HepG2 (cell line): ENCODE measurements at regions not wholly inside any gene's neighbourhood (a gene's known extent, or its start where the extent isn't known, plus 50 kb on each side); places are given as distances from the start of the nearest gene placed in this dataset.

Experiments
- ATAC-seq: fragments of 200-7000 bp; cut with Tn5 transposase; 3 replicates; pipeline ENCODE4 v1.9.1; 2020; ENCODE audit warnings: mild to moderate bottlenecking, moderate library complexity
- BruUV-seq: library from RNA; stranded (reverse); fragments of 400-500 nt; replicated peaks from 2 replicates; lab custom pipeline; 2021; lab: Mats Ljungman, UMichigan
- CTCF ChIA-PET: fragments of 300-600 bp; formaldehyde crosslinking; extraction: SDS; loops from one replicate; lab custom pipeline; 2021; ENCODE audit warnings: low total read pairs, inconsistent platforms, low intra/inter-chr PET ratio; lab: Yijun Ruan, JAX
- POLR2A ChIA-PET: fragments of 350-600 bp; sonication (Branson Sonifier 250); formaldehyde crosslinking; loops from one replicate; lab custom pipeline; 2020; ENCODE audit warnings: antibody characterized with exemption, inconsistent platforms; lab: Yijun Ruan, JAX
- DNase-seq: peaks from one replicate; pipeline ENCODE4 v3.0.0-alpha.2; 2015; ENCODE audit warnings: low spot score
- FAIRE-seq: peaks from 3 replicates; lab custom pipeline; 2011; peaks lifted over from hg19 to GRCh38; lab: Jason Lieb, UNC
- H2AFZ ChIP-seq: one replicate; pipeline ENCODE4 v1.6.1; 2011; ENCODE audit warnings: low read length, inconsistent platforms
- H3K27ac ChIP-seq: fragments of 300-600 bp; 3 replicates; pipeline ENCODE4 v1.8.0; 2011; ENCODE audit warnings: mixed run types, mild to moderate bottlenecking, mixed read lengths, low read length, inconsistent platforms; ENCODE audit not compliant: insufficient read depth; ENCODE audit errors: extremely low read length
- H3K27me3 ChIP-seq, 2 experiments: fragments of 200-600 bp in 1 of 2; 2 replicates in 1 of 2; 3 replicates in 1 of 2; pipeline versions ENCODE4 v1.6.0 to v1.8.0; 2011; ENCODE audit warnings: low read length in 2 of 2, mild to moderate bottlenecking in 2 of 2, moderate library complexity in 2 of 2, inconsistent platforms in 1 of 2; ENCODE audit not compliant: insufficient read depth in 2 of 2, control insufficient read depth in 1 of 2
- H3K36me3 ChIP-seq, 2 experiments: fragments of 200-600 bp in 1 of 2; replicated peaks in 1 of 2; 2 replicates in 1 of 2; 3 replicates in 1 of 2; pipeline versions ENCODE4 v1.5.1 to v1.8.0; 2011; ENCODE audit warnings: low read length in 2 of 2, inconsistent platforms in 1 of 2; ENCODE audit not compliant: insufficient read depth in 2 of 2, control insufficient read depth in 1 of 2
- H3K4me1 ChIP-seq: 2 replicates; pipeline ENCODE4 v1.5.1; 2012; ENCODE audit warnings: low read length, inconsistent platforms; ENCODE audit not compliant: insufficient read depth
- H3K4me2 ChIP-seq: 2 replicates; pipeline ENCODE4 v1.6.0; 2011; ENCODE audit warnings: low read depth, low read length, inconsistent platforms
- H3K4me3 ChIP-seq, 3 experiments: fragments of 200-600 bp in 1 of 3; sonication (generic), shearing (Covaris generic) in 1 of 3; replicated peaks in 1 of 3; 2 replicates each; pipeline ENCODE4 v1.5.1; 2011 to 2016; ENCODE audit warnings: low read length in 3 of 3, inconsistent platforms in 2 of 3, low read depth in 2 of 3, mild to moderate bottlenecking in 2 of 3, control low read depth in 1 of 3, mixed read lengths in 1 of 3; ENCODE audit not compliant: insufficient read depth in 1 of 3
- H3K79me2 ChIP-seq: one replicate; pipeline ENCODE4 v1.6.1; 2011; ENCODE audit warnings: low read length, inconsistent platforms; ENCODE audit not compliant: insufficient read depth
- H3K9ac ChIP-seq: 2 replicates; pipeline ENCODE4 v1.6.0; 2011; ENCODE audit warnings: mild to moderate bottlenecking, low read depth, low read length, inconsistent platforms; ENCODE audit not compliant: insufficient read depth
- H3K9me3 ChIP-seq: 2 replicates; pipeline ENCODE4 v1.5.1; 2012; ENCODE audit warnings: mild to moderate bottlenecking, low read length
- H4K20me1 ChIP-seq: 2 replicates; pipeline ENCODE4 v1.6.0; 2011; ENCODE audit warnings: inconsistent platforms, mild to moderate bottlenecking, low read length, moderate library complexity; ENCODE audit not compliant: insufficient read depth
- ATF6 ChIP-seq: sonication (generic); formaldehyde crosslinking; conservative IDR thresholded peaks from 2 replicates; pipeline ENCODE4 v1.4.0; 2020; ENCODE audit warnings: missing genetic modification reagents
- ATF7 ChIP-seq, 2 experiments: fragments of 450-650 bp in 1 of 2; sonication (generic) in 1 of 2; formaldehyde crosslinking in 1 of 2; IDR thresholded peaks; 2 replicates each; pipeline versions ENCODE4 v1.4.0 to v1.6.1; 2016 to 2020; ENCODE audit warnings: antibody characterized with exemption in 1 of 2, mild to moderate bottlenecking in 1 of 2, missing genetic modification reagents in 1 of 2
- CREB1 ChIP-seq, 2 experiments: fragments of 450-650 bp in 1 of 2; IDR thresholded peaks; 2 replicates each; pipeline ENCODE4 v1.6.1; 2016 to 2017; ENCODE audit warnings: control low read depth in 1 of 2, mild to moderate bottlenecking in 1 of 2, missing compliant biosample characterization in 1 of 2, missing genetic modification characterization in 1 of 2
- ETV6 ChIP-seq: sonication (generic); formaldehyde crosslinking; conservative IDR thresholded peaks from 2 replicates; pipeline ENCODE4 v1.4.0; 2020; ENCODE audit warnings: missing genetic modification reagents
- JUNB ChIP-seq: sonication (generic); formaldehyde crosslinking; IDR thresholded peaks from 2 replicates; pipeline ENCODE4 v1.8.0; 2022; ENCODE audit warnings: missing genetic modification reagents, mild to moderate bottlenecking, borderline replicate concordance
- ZNF678 ChIP-seq: sonication (generic); formaldehyde crosslinking; IDR thresholded peaks from 2 replicates; pipeline ENCODE4 v1.4.0; 2020; ENCODE audit warnings: mild to moderate bottlenecking, missing genetic modification reagents
- WGBS: methylation state at CpG from one replicate; pipeline ENCODE4 v1.1.6; 2017; ENCODE audit warnings: low lambda C conversion rate; 5-methylcytosine and 5-hydroxymethylcytosine counted together
- in situ Hi-C: cut with HindIII; loops from 2 replicates; pipeline ENCODE4 v1.10.0; 2017; ENCODE audit warnings: low pct_unique_long_range_greater_than_20kb; ENCODE audit not compliant: extremely low pct_ligation_motif_present
- intact Hi-C: fragments of 100-400 bp; cut with micrococcal nuclease; formaldehyde crosslinking; loops from one replicate; pipeline ENCODE4 v1.10.0; 2022; ENCODE audit not compliant: unreplicated experiment
- TF ChIP-seq, protein P1 (sequence below): IDR thresholded peaks from 2 replicates; pipeline ENCODE4 v1.6.1; 2016; ENCODE audit warnings: low read depth, control low read depth

DNA sequence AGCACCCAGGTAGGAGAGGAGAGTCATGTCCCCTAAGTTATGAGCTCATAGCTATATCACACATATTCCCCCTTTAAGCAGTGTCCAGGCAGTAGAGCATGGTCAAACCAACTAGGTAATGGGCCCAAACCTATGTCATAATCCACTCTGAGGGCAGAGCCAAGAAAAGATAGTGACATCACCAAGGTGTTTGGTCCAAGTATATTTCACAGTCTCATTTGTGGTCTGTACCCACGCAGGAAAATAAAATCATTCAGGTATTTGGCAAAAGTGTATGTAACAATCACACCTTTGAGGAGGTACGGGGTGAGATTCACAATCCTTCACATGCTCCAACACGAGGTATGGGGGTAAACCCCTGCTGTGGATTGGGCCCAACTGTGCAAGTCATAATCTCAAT is 2112.8 kb downstream of the TP53TG3F start:
- ATAC-seq (no peak), DNase-seq (no peak), FAIRE-seq (no peak)
- TF ChIP-seq, protein P1, sequence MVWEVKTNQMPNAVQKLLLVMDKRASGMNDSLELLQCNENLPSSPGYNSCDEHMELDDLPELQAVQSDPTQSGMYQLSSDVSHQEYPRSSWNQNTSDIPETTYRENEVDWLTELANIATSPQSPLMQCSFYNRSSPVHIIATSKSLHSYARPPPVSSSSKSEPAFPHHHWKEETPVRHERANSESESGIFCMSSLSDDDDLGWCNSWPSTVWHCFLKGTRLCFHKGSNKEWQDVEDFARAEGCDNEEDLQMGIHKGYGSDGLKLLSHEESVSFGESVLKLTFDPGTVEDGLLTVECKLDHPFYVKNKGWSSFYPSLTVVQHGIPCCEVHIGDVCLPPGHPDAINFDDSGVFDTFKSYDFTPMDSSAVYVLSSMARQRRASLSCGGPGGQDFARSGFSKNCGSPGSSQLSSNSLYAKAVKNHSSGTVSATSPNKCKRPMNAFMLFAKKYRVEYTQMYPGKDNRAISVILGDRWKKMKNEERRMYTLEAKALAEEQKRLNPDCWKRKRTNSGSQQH (CRISPR knock-in tag), result no peak
- TF ChIP-seq ATF6 (CRISPR knock-in tag), result no peak
- no peak for TF ChIP-seq ZNF678 (CRISPR knock-in tag)
- no peak for TF ChIP-seq JUNB (CRISPR knock-in tag)
- peak; percentile 40; the same call in 1 of the 2 replicates for TF ChIP-seq CREB1 (IDR thresholded peaks at IDR 0.05)
- TF ChIP-seq CREB1 (CRISPR knock-in tag; IDR thresholded peaks at IDR 0.05), result no peak
- peak; percentile 62 for TF ChIP-seq ATF7 (IDR thresholded peaks at IDR 0.05)
- TF ChIP-seq ATF7 (CRISPR knock-in tag; IDR thresholded peaks at IDR 0.05), result no peak
- no peak for TF ChIP-seq ETV6 (CRISPR knock-in tag)
- intact Hi-C loops (no loop called here), in situ Hi-C loops (no loop called here)
- BruUV-seq, result no TSS peak
- Histone ChIP-seq H4K20me1 (no peaks in the 10 kb centered on the region), H3K36me3 (no peaks in the 10 kb centered on the region), H3K4me3 (no peak overlapping the region), H2AFZ (no peak overlapping the region), H3K79me2 (no peaks in the 10 kb centered on the region), H3K27ac (no peak overlapping the region), H3K4me2 (no peak overlapping the region), H3K9ac (no peak overlapping the region), H3K9me3 (peaks cover 100% of the 10 kb centered on the region), H3K4me1 (no peaks in the 10 kb centered on the region), H3K27me3 (no peaks in the 10 kb centered on the region)
- POLR2A ChIA-PET, result no interaction called here
- CTCF ChIA-PET, result no interaction called here
- WGBS, result 4% methylated on average over 3 of the region's 3 CpGs
